ENCODE measurements at regions not wholly inside any gene's neighbourhood (a gene's known extent, or its start where the extent isn't known, plus 50 kb on each side); places are given as distances from the start of the nearest gene placed in this dataset.
"Not testable (repeated sequence)": the region's sequence is repeated elsewhere in the genome, so short reads cannot be mapped to it uniquely, and the experiment has no call there.

DNA sequence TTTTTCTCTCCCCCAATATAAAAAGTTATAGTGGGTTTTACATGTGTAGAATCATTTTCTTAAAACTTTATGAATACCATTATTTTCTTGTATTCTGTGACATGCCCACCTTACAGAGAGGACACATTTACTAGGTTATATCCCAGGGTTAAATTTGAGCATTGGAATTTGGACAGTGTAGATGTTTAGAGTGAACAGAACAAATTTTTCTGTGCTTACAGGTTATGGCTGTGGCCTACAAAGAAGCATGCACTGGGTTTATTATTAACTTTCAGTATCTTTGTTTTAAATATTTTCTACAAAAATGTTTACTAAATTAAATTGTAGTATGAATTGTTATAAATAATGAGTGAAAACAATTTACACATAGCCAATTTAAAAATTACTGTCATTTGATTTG, 51.3 kb upstream of the TRIM77 start:
- DNase-seq (ENCODE audit: extremely low spot score); intact Hi-C loops (cut with DNase I); H3K27ac ChIP-seq (replicated peaks in 1 of 4); H3K4me1 ChIP-seq; H3K4me3 ChIP-seq; H3K9me3 ChIP-seq; H3K27me3 ChIP-seq; H3K36me3 ChIP-seq: not testable (repeated sequence)

DNA sequence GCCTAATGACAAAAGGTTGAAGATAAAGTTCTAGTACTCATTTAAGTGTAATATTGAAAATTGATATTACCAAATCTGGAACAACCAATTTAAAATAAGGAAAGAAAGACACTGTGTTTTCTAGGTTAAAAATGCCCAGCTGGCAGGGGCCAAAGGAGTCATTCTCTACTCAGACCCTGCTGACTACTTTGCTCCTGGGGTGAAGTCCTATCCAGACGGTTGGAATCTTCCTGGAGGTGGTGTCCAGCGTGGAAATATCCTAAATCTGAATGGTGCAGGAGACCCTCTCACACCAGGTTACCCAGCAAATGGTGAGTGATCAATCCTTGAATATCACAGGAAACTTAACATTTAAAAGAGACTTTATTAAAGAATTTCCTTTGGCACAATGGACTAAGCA, 50.7 kb upstream of the TRIM77 start:
- H3K27ac ChIP-seq (replicated peaks in 1 of 4); H3K36me3 ChIP-seq; H3K27me3 ChIP-seq; H3K4me3 ChIP-seq; intact Hi-C loops (cut with DNase I); H3K9me3 ChIP-seq; DNase-seq (ENCODE audit: extremely low spot score); H3K4me1 ChIP-seq: not testable (repeated sequence)
- WGBS: 66% methylated on average over 2 of the region's 2 CpGs

DNA sequence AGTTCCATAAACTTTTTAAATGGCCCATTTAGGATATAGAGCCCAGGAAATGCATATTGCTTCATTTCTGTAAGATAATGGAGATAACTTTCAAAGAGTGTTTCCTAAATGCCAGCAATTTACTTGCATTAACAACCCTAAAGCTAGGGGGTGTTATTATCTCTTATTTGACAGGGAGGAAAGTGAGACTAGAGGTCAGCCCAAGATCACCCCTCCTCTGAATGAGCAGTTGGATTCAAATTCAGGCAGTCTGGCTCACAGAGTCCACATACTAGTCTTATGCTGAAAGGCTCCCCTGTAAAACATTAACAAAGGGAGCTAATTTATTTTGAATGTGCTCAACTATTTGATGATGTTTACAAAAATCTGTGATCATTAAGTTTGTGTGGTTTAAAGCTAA, 49.9 kb upstream of the TRIM77 start:
- H3K4me3 ChIP-seq: no peak overlapping the region
- intact Hi-C loops (cut with DNase I): no loop called here
- no peak overlapping the region for H3K27ac ChIP-seq (replicated peaks in 1 of 4)
- H3K9me3 ChIP-seq: no peaks in the 10 kb centered on the region
- H3K27me3 ChIP-seq: no peaks in the 10 kb centered on the region
- H3K4me1 ChIP-seq: no peaks in the 10 kb centered on the region
- TF ChIP-seq POLR2AphosphoS5 (IDR thresholded peaks at IDR 0.05) (no peak), POLR2A (IDR thresholded peaks at IDR 0.05; ENCODE audit: low read depth) (no peak), EP300 (IDR thresholded peaks at IDR 0.05) (no peak)
- TF ChIP-seq, protein P1, sequence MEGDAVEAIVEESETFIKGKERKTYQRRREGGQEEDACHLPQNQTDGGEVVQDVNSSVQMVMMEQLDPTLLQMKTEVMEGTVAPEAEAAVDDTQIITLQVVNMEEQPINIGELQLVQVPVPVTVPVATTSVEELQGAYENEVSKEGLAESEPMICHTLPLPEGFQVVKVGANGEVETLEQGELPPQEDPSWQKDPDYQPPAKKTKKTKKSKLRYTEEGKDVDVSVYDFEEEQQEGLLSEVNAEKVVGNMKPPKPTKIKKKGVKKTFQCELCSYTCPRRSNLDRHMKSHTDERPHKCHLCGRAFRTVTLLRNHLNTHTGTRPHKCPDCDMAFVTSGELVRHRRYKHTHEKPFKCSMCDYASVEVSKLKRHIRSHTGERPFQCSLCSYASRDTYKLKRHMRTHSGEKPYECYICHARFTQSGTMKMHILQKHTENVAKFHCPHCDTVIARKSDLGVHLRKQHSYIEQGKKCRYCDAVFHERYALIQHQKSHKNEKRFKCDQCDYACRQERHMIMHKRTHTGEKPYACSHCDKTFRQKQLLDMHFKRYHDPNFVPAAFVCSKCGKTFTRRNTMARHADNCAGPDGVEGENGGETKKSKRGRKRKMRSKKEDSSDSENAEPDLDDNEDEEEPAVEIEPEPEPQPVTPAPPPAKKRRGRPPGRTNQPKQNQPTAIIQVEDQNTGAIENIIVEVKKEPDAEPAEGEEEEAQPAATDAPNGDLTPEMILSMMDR (IDR thresholded peaks at IDR 0.05): no peak
- no peak for DNase-seq (ENCODE audit: extremely low spot score)
- no peaks in the 10 kb centered on the region for H3K36me3 ChIP-seq

Measured in esophagus muscularis mucosa (tissue), 4 donors.